ENCODE measurements at regions not wholly inside any gene's neighbourhood (a gene's known extent, or its start where the extent isn't known, plus 50 kb on each side); places are given as distances from the start of the nearest gene placed in this dataset.

DNA sequence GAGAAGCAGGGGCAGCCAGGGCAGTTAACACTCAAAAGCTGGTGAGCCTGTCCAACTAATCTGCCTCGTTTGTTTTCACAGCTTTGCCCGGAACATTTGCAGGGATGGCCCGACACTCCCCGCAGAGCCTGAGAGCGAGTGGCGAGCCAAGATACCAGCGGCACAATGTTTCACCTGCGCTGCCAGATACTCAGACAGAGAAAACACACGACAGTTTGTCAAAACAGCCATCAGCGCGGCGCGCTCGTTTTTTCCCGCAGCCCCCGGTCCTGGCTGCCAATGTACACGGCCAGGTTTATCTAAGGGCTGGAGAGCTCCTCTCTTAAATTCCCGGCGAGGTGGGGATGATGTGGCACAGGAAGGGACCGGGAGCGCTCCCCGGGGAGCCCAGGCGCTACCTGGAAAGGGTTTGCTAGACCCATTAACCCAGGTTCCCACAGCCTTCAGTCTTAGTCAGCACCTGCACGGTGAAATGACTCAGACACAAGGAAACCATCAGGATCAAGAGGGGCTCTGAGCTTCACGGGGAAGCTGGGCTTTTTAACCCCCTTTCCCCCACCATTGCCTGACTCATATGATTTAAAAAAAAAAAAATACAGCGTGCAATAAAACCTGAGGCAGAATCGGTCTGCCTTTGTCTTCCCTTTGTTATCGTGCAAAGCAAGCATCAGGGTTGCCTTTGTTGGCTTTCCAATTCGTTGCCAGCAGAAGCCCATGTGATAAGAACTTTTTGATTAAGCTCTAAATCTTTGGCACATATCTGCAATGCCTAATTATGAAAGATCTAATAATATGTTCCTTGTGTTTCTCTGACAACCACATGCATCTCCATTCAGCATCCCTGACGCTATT is 186.2 kb downstream of the EFNB2 start:
- DNase-seq: peak; percentile 96

DNA sequence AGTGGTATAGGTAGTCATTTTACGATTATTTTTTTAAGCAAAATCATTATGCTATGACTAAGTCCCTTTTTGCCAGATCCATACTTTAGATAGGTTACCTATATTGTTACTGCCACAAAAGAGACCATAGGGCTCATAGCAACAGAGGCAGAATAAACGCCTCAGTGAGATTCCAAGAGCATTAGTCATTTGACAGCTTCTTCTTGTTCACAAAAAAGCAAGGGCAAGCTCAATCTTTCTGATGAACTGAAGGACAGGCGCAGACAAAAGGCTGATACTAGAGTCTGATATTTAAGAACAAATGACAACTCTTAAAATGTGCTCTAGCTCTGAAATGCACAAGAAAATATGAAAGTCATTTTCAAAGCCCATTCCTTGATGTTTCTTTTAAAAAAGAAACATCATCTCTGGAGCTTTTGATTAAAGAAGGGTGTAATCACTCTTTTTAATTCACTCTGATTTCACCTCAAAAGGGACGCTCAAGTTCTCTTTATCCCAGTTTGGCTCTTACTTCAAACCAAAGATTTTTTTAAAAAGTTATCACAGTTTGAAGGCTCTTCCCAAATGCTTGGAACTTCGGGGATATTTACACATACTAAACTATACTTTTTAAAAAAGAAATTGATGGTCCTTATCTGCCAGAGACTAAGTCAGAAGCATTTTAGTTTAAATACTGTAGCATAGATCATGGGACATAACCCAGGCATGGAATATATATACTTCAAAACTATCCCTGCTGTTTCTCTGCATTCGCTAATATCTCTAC is 187.2 kb downstream of the EFNB2 start:
- peak; percentile 76 for DNase-seq

DNA sequence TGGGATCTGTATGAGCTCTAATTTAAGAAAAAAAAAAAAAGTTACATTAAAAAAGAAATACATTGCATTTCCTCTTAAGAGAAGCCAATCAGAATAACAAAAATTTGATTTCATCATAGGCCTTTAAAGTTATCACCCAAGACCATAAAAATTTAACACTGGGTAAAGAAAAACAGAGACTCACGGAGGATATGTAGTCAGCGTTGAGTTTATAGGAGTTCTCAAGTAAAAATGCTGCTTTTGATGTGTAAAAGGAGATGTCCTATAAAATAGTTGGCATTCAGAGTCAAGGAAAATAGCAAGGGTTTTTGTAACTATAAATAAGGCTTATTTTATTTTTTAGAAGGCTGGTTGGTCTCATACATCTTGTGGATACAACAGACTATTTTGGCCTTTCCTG is 191.1 kb downstream of the EFNB2 start:
- no peak for DNase-seq

DNA sequence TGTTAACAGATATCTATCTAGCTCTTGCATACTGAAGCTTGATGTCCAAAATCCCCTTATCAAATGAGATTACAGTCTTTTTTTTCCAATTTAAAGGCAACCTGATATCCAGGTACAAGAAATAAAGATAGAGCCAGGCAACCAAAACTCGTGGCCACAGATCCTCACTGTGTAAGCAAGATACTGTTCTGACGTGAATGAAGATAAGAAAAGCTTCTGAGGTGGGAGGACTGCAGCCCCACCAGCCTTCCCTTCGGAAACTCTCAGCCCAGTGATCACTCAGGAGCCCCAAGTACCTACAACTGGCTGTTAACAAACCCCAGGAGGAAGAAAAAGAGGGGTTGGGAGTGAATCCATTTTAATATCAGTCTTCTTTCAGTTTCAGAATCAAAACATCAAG is 191.6 kb downstream of the EFNB2 start:
- DNase-seq: no peak

DNA sequence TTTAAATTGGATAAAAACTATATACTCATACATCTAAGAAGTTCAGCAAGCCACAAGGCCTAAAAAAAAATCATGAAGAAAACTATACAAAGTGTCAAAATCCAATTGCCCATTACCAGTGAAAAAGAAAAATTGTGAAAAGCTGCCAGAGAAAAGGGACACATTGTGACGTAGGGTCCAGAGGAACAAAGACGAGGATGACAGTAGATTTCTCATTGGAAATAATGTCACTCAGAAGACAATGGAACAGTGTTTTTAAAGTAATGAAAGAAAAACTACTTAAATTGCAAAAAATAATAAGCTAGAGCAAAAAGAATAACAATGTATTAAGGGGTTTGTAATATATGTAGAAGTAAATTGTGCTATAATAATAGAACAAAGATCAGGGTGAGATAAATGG is 195.2 kb downstream of the EFNB2 start:
- no peak for DNase-seq

DNA sequence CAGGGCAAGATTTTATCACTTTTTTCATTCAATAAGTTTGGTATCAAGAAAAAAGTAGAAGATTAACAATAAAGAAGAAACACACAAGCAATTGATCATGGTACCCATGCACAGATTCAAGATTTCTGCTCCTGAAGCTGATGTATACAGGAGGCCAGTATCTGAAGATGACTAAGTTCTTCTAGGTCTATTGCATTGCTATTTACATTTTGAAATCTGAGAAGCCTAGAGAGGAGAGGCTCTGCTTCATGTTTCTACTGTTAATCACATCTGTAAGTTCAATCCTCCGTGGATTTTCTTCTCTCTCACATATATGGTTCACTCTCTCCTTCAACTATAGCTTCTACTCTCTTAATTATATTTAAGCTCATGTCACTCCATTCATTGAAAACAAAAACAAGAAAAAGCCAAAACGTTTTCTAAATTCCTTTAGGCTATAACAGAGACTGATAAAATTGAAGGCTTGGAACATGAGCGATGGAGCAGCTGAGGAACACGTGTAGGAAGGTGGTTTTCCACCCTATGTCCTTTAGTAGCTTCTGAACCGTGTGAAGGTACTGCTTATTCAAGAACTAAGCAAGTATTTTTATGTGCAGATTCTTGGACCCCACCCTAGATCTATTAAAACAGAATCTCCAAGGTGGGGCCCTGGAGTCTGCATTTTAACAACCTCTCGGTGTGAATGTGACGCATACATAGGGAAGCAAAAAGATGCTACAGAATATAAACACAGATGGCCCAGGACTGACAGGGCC is 198.2 kb downstream of the EFNB2 start:
- DNase-seq: peak; percentile 20

DNA sequence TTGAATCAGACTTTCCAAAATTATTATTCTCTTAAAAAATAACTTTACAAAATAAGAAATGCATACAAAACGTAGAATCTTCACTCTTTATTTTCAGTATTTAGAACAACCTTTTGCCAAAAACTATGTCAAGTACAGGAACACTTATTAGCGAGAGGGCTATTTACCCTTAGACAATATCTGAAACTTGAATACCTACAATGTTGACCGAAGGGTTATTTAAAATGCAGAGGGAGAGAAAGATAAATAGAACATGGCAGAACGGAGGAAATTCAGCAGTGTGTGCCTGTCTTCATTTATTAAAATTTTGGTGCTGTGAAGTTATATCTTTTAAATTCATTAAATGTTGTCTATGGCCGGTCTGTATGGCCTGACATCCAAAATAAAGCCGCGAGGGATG is 198.8 kb downstream of the EFNB2 start:
- no peak for DNase-seq

DNA sequence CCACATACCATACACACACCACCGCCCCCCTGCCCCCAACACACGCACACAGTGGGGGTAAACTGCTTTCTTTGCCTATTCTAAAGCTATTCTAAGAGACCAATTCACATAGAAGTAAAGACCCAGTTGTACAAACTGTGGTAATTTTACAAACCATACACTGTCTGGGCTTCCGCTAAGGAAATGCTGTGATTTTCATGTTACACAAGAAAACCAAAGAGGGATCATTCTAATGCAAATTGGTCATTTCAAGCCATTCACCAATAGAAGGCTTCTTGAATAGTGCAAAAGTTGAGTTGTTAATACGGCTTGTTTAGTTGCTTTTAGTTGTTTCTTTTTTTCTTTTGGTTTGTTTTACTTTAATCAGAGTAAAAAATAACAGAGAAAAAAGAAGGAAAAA is 202.8 kb downstream of the EFNB2 start:
- DNase-seq: no peak

DNA sequence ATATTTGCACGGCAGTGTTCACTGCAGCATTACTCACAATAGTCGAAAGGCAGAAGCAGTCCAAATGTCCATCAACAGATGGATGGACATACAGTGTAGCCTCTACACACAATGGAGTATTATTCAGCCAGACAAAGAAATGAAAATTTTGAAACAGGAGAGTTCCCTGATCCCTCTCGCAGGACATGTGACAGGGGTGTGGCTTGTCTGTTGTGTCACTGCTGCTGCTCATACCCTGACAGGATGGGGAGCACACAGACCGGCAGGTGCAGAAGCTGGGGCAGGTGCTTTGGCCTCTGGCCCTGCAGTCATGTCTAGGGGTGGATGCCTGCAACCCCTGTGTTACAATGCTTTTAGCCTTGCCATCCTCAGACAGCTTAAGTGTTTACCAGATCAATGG is 204.3 kb downstream of the EFNB2 start:
- no peak for DNase-seq

DNA sequence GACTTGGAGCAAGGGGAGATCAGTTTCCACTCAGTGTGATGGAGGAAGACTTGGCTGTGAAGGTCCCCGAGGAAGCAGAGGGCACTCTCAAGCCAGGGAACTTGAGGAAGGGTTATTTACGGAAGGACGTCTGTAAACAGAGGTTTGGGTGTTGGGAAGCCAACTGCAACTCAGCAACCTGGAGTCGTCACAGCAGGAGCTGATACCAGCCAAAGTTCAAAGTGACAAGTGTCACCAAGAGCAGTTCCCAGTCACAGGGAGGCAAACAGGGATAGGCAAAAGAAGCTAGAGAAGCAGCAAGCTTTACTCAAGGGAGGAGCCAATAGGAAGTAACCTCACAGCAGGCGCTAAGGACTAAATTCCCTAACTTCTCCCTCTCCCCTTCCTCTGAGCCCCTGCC is 205.5 kb downstream of the EFNB2 start:
- no peak for DNase-seq

DNA sequence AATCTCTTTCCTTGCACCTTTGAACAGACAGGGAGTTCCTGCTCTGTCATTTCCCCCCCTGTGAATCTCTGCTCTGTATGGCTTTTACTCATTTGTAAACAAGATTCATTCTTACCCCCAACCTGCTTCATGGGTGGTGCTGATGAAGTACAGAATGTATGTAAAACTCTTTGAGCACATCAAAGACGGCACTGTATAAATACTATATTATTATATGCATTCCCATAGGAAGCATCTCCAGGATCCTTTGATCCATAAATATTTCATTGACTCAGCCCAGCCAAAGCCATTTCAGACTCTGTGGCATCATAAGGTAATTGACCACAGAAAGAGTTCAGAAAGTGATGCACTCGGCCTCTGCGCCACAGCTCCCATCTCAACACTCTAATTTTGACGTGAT is 208.7 kb downstream of the EFNB2 start:
- DNase-seq: no peak

DNA sequence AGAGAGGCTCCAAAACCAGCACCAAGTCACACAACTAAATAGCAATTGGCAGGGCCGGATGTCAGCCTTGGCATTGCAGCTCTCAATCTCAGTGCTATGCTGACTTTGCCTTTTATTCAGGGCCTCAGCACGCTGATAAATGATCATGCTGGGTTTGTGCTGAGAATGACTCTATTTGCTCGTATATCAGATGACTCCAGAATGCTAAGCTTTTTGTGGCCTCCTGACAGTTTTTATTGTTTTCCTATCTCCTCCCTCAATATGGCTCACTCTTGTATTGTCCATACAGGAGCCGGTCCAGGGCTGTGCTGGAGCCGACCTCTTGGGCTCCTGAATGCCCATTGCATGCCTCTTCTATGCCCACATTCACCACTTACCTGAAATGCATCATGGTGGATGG is 211.0 kb downstream of the EFNB2 start:
- DNase-seq: peak; percentile 12

DNA sequence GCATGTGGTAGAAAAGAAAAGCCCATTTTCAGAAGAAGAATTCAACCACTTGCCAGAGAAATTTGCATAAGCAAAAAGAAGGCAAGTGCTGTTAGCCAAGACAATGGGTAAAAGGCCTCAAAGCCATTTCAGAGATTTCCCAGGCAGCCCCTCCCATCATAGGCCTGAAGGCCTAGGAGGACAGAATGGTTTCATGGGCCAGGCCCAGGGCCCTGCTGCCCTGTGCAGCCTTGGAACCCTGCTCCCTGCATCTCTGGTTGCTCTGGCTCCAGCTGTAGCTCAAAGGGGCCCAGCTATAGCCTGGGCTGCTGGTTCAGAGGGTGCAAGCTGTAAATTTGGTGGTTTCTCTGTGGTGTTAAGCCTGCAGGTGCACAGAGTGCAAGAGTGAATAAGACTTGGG is 212.8 kb downstream of the EFNB2 start:
- no peak for DNase-seq

DNA sequence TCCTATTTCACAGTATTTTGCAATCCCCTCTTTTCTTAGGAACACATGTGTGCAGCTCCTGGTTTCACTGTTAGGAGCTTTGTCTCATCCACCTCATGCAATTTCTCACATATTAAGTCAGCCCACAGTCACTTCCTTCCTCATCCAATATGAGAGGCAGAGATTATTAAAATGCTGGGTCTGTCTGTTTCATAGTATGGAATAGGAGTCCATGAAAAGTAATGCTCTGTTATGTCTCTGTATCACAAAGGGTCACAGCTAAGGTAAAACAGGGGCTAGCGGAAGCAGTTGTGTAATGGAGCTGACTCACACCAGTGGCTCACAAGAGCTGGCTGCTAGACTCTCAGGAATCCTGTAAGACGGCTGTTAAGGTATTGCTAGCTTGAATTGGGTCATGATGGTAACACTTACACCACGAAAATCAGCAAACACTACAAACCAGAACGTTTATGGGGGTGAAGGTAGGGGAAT is 216.5 kb downstream of the EFNB2 start:
- no peak for DNase-seq

DNA sequence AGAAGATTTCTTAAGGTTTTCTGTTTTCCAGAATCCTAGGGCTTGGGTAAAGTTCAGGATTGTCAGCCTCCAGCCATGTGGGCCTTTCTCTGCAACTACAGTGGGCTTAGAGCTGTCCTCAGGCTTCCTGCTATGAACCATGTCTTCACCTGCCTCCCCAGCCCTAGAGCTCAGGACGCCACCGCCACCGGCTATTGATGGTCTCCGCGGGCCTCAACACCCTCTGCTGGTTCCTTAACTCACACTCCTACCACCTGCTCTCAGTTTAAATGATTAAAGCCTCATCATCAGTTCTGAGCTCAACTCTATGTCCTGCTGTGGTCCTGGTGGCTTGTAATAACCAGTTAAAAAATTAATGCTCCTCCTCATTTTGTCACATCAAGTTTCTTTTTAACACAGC is 221.0 kb downstream of the EFNB2 start:
- no peak for DNase-seq

DNA sequence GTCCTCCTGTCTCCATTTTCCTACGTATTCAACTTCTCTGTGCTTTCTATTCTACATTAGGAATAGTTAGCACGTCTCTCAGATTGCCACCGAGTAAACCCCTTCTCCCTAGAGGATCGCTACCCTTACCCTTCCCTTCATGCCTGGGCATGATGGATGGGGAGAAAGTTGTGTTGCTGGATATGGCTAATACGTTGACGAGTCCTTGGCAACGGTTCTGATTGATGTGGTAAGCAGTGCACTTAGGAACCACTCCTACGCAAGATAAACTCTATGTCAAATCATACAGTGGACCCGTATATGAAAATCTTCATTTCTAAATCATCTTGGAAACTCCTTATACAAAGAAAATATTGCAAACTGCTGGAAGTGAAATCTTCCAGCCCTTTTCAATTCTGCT is 224.5 kb downstream of the EFNB2 start:
- no peak for DNase-seq

DNA sequence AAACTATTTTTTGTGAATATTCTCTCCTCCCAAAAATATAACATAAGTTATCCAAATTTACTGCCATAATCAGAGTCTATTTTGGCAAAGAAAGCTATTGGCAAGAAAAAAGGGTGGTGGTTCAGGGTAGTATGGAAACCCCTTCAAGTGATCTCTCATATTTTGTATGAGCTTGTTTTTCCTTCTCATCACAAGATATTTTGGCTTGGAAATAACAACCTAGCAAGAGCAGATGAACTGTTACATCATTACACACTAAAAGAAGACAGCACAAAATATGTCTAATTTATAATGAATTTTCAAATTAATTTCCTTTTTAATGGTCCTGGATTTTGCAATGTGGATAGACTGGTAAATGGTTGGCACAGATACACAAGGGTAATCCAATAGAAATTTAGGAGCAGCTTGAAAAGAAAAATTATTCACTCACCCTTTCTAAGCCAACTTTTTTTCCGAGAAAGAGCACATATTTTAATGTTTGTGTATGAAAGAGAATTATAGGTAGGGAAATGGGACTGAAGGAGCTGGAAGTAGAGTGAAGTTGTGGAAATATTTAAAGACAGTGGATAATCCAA is 225.1 kb downstream of the EFNB2 start:
- DNase-seq: no peak

DNA sequence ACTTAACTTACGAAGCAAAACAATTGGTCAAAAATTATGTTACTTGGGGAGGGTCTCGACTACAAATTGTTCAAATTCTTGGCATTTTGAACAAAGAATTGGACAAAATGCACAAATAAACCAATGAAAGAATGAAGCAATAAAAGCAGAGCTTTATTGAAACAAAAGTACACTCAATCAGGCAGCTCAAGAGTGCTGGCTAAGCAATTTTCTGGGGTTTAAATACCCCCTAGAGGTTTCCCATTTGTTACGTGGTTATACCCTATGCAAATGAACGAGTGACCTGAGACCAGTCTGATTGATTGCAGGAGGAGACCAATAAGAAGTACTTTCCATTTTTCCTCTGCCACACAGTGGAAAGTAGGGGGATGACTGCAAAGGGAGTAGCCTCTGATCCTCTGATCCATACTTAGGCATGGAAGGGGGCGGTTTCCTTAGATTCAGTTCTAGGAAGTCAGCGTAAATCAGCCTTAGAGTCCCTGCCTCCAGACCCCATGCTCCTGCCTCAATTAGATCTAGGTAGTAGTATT is 228.6 kb downstream of the EFNB2 start:
- DNase-seq: no peak

DNA sequence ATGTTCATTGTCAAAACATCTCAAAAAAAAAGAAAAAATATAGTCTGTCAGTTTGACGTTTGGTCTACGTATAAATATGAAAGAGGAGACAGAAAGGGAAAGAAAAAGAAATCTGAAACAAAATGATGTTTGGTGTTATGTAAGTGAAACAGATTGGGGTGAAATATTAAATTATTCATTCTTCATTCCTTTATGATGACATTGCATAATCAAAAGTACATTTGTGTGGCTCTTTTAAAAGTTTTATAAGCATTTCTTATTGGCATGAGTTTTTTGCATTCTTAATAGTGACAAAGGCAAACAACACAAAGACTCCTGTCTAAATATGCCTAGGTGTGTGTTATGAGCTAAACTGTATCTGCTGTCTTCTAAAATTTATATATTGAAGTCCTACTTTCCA is 232.6 kb downstream of the EFNB2 start:
- no peak for DNase-seq

DNA sequence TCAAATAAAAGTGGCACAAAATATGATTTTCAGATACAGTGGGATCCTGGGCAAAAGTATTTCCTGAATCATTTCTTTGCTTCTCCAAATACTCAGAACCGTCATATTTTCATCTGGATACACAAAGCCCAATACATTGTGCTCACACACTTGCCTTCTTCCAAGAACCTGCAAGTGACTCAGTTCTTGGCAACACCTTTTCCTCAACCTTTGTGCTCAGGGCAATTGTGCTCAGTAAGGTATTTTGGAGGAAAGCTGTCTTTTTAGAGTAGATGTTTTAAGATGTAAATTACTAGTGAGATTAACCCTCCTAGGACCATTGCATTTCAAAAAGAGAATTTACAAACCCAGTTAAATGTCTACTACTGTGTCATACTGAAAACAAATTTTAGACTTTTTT is 233.5 kb downstream of the EFNB2 start:
- no peak for DNase-seq

DNA sequence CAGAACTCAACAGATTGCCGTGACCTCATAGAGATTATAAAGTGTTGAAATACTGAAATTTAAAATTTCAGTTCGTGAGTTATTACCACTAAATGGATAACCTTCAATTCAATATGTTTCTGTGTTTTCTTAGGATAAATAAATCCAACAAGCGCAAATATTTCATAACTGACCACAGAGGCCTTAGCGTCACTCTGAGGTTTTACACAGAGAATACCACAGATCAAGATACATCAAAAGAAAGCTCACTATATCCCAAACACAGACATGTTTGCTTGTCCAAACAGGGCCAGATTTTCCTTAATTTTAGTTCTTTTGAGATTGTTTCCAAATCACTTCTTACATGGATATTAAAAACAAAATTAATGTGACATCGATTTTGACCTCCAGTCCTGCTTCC is 235.8 kb downstream of the EFNB2 start:
- no peak for DNase-seq

DNA sequence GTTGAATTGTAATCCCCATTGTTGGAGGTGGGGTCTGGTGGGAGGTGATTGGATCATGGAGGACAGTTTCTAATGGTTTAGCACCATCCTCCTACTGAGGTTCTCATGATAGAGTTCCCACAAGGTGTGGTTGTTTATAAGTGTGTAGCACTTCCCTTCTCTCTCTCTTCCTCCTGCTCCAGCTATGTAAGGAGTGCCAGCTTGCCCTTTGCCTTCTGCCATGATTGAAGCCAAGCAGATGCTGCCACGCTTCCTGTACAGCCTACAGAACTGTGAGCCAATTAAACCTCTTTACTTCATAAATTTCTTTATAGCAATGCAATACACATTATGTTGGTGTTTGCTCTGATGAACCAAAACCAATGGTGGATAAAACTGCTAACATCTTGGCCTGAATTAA is 238.2 kb downstream of the EFNB2 start:
- no peak for DNase-seq

DNA sequence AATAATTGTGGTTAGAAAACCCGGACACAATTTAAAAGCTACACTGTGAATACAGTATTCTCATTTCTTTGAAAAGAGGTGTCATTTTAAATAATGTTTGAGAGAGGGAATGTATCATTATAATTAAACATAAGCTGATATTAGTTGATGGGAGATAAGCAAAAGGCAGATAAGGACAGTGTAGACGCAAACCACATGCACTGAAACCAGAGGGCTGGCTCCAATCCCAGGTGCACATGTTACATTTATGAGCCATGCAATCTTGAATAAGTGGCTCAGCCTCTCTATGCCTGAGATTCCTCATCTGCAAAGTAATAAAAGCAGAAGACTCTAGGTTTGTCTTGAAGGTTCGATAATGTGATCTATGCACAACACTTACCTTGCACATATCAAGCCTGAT is 238.7 kb downstream of the EFNB2 start:
- DNase-seq: no peak
